ENCODE measurements at regions not wholly inside any gene's neighbourhood (a gene's known extent, or its start where the extent isn't known, plus 50 kb on each side); places are given as distances from the start of the nearest gene placed in this dataset.

DNA sequence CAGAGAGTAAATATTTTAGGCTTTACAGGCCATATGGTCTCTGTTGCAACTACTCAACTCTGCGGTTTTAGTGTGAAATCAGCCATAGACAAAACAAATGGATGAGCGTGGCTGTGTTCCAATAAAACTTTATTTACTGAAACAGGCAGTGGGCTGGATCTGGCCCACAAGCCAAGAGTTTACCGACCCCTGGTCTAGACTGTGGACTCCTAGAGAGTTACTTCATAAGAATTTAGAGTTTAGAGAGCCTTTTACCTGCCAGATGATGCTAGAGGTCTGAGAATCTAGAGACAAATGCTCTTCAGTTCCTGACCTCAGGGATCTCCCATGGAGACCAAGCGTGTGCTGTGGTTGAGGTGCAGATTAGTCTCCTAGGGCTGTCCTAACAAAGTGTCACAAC is 174.8 kb downstream of the PTEN start:
- Histone ChIP-seq H3K79me1 (ENCODE audit: low read depth, low read length) (no peaks in the 10 kb centered on the region), H3K23me2 (ENCODE audit: low read depth, low read length) (no peaks in the 10 kb centered on the region), H3K4me1 (replicated peaks in 1 of 4; ENCODE audit: control insufficient read depth in 3 of 4, insufficient read depth in 4 of 4, low read length in 3 of 4) (peaks cover 0 to 15% (median 4%) of the 10 kb centered on the region in 4 experiments; a peak in 1 of 7 replicates), H3K4me3 (ENCODE audit: extremely low read depth in 1 of 4, insufficient read depth in 2 of 4, low read depth in 3 of 4, low read length in 4 of 4) (no peak overlapping the region), H3K9ac (replicated peaks in 1 of 4; ENCODE audit: extremely low read depth in 1 of 4, low read depth in 3 of 4, low read length in 3 of 4) (no peak overlapping the region), H3K27ac (ENCODE audit: low read depth, low read length) (no peak overlapping the region), H2BK120ac (replicated peaks; ENCODE audit: low read depth, low read length) (no peak overlapping the region), H2BK20ac (ENCODE audit: low read length) (no peak overlapping the region), H3K18ac (ENCODE audit: extremely low read depth, low read length) (no peak overlapping the region), H3K14ac (ENCODE audit: insufficient read length) (no peak overlapping the region), H3K56ac (replicated peaks; ENCODE audit: insufficient read length, low read depth, low read length) (no peak overlapping the region), H4K20me1 (replicated peaks in 1 of 2; ENCODE audit: control insufficient read depth in 1 of 2, insufficient read depth in 2 of 2, low read length in 2 of 2) (no peaks in the 10 kb centered on the region), H3K4ac (replicated peaks; ENCODE audit: insufficient read length, low read depth, low read length) (no peak overlapping the region), H3K4me2 (ENCODE audit: insufficient read depth in 1 of 2, low read depth in 2 of 2, low read length in 2 of 2) (no peak overlapping the region), H4K8ac (ENCODE audit: extremely low read depth, insufficient read depth, low read length) (no peak overlapping the region), H3K27me3 (replicated peaks in 1 of 4; ENCODE audit: control insufficient read depth in 3 of 4, extremely low read depth in 1 of 4, insufficient read depth in 3 of 4, low read length in 3 of 4) (no peaks in the 10 kb centered on the region), H3K23ac (ENCODE audit: insufficient read length) (no peak overlapping the region), H2BK12ac (ENCODE audit: low read depth, low read length) (no peak overlapping the region), H2BK5ac (ENCODE audit: low read depth, low read length) (no peak overlapping the region), H2AK5ac (ENCODE audit: low read depth, low read length) (no peak overlapping the region), H4K91ac (replicated peaks; ENCODE audit: insufficient read length, low read length) (no peak overlapping the region), H2BK15ac (ENCODE audit: low read length) (no peak overlapping the region), H3K36me3 (ENCODE audit: control insufficient read depth in 2 of 4, insufficient read depth in 4 of 4, low read length in 3 of 4) (no peaks in the 10 kb centered on the region), H4K5ac (ENCODE audit: insufficient read length, low read depth, low read length) (no peak overlapping the region), H3K79me2 (ENCODE audit: control insufficient read depth in 1 of 2, insufficient read depth in 2 of 2, low read length in 2 of 2) (no peaks in the 10 kb centered on the region), H2AFZ (ENCODE audit: low read length) (no peak overlapping the region), H3K9me3 (ENCODE audit: insufficient read depth in 2 of 2, low read depth in 1 of 2, low read length in 1 of 2) (no peaks in the 10 kb centered on the region)
- CTCF ChIA-PET (ENCODE audit: partially characterized antibody) = no interaction called here
- POLR2A ChIA-PET (ENCODE audit: partially characterized antibody) = no interaction called here
- DNase-seq (ENCODE audit: low read depth in 1 of 2, low spot score in 2 of 2) = no peak
- 88% methylated on average over 4 of the region's 4 CpGs; no CpG with 5 or more reads in 1 of the 2 experiments for WGBS, 2 experiments (ENCODE audit: extremely low coverage in 1 of 2, insufficient coverage in 1 of 2, insufficient read length in 1 of 2, insufficient replicate concordance in 2 of 2, low coverage in 1 of 2, low lambda C conversion rate in 2 of 2, missing lambda C conversion rate in 1 of 2)
- TF ChIP-seq SP4 (IDR thresholded peaks at IDR 0.05; ENCODE audit: low read length) (no peak), TAF7 (optimal IDR thresholded peaks at IDR 0.05; ENCODE audit: borderline replicate concordance, low read depth, low read length) (no peak), SIRT6 (IDR thresholded peaks at IDR 0.05; ENCODE audit: low read length) (no peak), RBBP5 (IDR thresholded peaks at IDR 0.05; ENCODE audit: borderline replicate concordance, low read depth, low read length) (no peak), CBX5 (IDR thresholded peaks at IDR 0.05; ENCODE audit: low read depth, low read length) (no peak), SUZ12 (IDR thresholded peaks at IDR 0.05; ENCODE audit: low read length) (no peak), JUND (IDR thresholded peaks at IDR 0.05; ENCODE audit: low read length) (no peak), BCL11A (IDR thresholded peaks at IDR 0.05; ENCODE audit: low read depth in 2 of 2, low read length in 2 of 2) (no peak), CTBP2 (IDR thresholded peaks at IDR 0.05; ENCODE audit: borderline replicate concordance, insufficient read depth, insufficient read length, low read length) (no peak)
- TF ChIP-seq, protein P1, sequence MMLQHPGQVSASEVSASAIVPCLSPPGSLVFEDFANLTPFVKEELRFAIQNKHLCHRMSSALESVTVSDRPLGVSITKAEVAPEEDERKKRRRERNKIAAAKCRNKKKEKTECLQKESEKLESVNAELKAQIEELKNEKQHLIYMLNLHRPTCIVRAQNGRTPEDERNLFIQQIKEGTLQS (IDR thresholded peaks at IDR 0.05; ENCODE audit: insufficient read depth, low read depth, low read length) = no peak
- no peak for FAIRE-seq

Measured in H1 (cell line).